Osteoblast (primary cell): ENCODE measurements at regions not wholly inside any gene's neighbourhood (a gene's known extent, or its start where the extent isn't known, plus 50 kb on each side); places are given as distances from the start of the nearest gene placed in this dataset.

Experiments
- DNase-seq: peaks from one replicate; pipeline ENCODE4 v3.0.0; 2011; ENCODE audit warnings: low spot score, mixed read lengths; ENCODE audit not compliant: insufficient read length; ENCODE audit errors: missing footprints
- H2AFZ ChIP-seq: 2 replicates; pipeline ENCODE4 v1.6.0; 2011; ENCODE audit warnings: mild to moderate bottlenecking, low read length
- H3K27ac ChIP-seq: 2 replicates; pipeline ENCODE4 v1.5.1; 2011; ENCODE audit warnings: mild to moderate bottlenecking, low read depth, low read length, moderate library complexity
- H3K27me3 ChIP-seq: 2 replicates; pipeline ENCODE4 v1.6.0; 2012; ENCODE audit warnings: mild to moderate bottlenecking, control low read depth, inconsistent platforms, low read length, moderate library complexity; ENCODE audit not compliant: insufficient read depth
- H3K36me3 ChIP-seq: 2 replicates; pipeline ENCODE4 v1.5.1; 2011; ENCODE audit warnings: mild to moderate bottlenecking, low read length, control low read depth, moderate library complexity; ENCODE audit not compliant: insufficient read depth
- H3K4me1 ChIP-seq: 2 replicates; pipeline ENCODE4 v1.5.1; 2011; ENCODE audit warnings: mild to moderate bottlenecking, low read length, control low read depth, moderate library complexity; ENCODE audit not compliant: insufficient read depth
- H3K4me2 ChIP-seq: 2 replicates; pipeline ENCODE4 v1.6.0; 2011; ENCODE audit warnings: mild to moderate bottlenecking, low read length; ENCODE audit not compliant: insufficient read depth
- H3K4me3 ChIP-seq: fragments of 200-600 bp; sonication (generic); 3 replicates; pipeline ENCODE4 v1.5.1; 2012; ENCODE audit warnings: mild to moderate bottlenecking, low read length, inconsistent platforms; ENCODE audit not compliant: insufficient read depth
- H3K79me2 ChIP-seq: 2 replicates; pipeline ENCODE4 v1.6.0; 2012; ENCODE audit warnings: mild to moderate bottlenecking, low read length, control low read depth, inconsistent platforms; ENCODE audit not compliant: insufficient read depth
- H3K9me3 ChIP-seq: 2 replicates; pipeline ENCODE4 v1.5.1; 2011; ENCODE audit warnings: low read depth, low read length, control low read depth
- H4K20me1 ChIP-seq: 2 replicates; pipeline ENCODE4 v1.6.0; 2012; ENCODE audit warnings: mild to moderate bottlenecking, low read length, control low read depth; ENCODE audit not compliant: insufficient read depth
- TF ChIP-seq, protein P1 (sequence below): IDR thresholded peaks from 2 replicates; pipeline ENCODE4 v1.5.1; 2011; ENCODE audit warnings: mild to moderate bottlenecking, low read depth, low read length, moderate library complexity; ENCODE audit errors: extremely low read depth

DNA sequence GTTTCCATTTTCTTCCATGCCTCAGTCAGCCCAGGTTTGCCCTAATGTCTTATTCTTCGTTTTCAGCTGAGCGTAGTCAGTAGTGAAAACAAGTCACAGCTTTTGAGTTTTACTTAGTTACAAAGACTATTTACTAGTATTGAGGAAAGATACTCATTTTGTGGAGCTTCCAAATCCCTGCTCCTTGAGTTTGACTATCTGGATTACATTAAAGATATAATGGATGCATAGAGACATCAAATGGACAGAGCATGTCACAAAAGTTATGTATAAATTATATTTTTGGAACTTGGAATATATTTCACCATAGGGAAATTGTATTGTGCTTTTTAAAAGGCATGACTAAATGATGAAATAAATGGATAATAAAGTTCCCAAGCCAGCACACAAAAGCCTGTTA, 54.6 kb upstream of the AKAP13 start:
- Histone ChIP-seq H3K9me3 (no peaks in the 10 kb centered on the region), H3K4me2 (no peak overlapping the region), H4K20me1 (no peaks in the 10 kb centered on the region), H3K27me3 (no peaks in the 10 kb centered on the region), H3K4me1 (peaks cover 10% of the 10 kb centered on the region), H3K79me2 (no peaks in the 10 kb centered on the region), H3K4me3 (no peak overlapping the region), H3K36me3 (no peaks in the 10 kb centered on the region), H2AFZ (no peak overlapping the region), H3K27ac (no peak overlapping the region)
- no peak for DNase-seq
- TF ChIP-seq, protein P1, sequence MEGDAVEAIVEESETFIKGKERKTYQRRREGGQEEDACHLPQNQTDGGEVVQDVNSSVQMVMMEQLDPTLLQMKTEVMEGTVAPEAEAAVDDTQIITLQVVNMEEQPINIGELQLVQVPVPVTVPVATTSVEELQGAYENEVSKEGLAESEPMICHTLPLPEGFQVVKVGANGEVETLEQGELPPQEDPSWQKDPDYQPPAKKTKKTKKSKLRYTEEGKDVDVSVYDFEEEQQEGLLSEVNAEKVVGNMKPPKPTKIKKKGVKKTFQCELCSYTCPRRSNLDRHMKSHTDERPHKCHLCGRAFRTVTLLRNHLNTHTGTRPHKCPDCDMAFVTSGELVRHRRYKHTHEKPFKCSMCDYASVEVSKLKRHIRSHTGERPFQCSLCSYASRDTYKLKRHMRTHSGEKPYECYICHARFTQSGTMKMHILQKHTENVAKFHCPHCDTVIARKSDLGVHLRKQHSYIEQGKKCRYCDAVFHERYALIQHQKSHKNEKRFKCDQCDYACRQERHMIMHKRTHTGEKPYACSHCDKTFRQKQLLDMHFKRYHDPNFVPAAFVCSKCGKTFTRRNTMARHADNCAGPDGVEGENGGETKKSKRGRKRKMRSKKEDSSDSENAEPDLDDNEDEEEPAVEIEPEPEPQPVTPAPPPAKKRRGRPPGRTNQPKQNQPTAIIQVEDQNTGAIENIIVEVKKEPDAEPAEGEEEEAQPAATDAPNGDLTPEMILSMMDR = no peak

DNA sequence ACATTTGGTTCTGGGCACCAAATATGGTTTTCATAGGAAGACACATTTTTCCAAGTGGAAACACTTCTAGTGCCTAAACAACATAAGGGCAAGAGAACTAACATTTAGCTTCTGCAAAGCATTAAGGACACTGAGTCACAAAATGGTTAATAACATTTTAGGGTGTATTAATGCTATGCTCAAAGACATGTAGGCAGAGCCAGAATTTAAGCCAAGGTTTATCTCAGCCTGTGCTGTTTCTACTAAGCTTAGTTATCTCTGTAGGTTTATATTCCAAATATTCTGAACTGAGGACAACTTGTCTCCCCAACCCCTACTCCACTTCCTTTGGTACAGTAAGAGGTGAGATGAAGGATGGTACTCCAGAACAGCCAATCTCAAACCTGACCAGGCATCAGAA, 54.1 kb upstream of the AKAP13 start:
- Histone ChIP-seq H3K4me3 (no peak overlapping the region), H3K9me3 (no peaks in the 10 kb centered on the region), H3K27ac (no peak overlapping the region), H3K36me3 (no peaks in the 10 kb centered on the region), H3K79me2 (no peaks in the 10 kb centered on the region), H3K4me2 (no peak overlapping the region), H2AFZ (no peak overlapping the region), H3K27me3 (no peaks in the 10 kb centered on the region), H4K20me1 (no peaks in the 10 kb centered on the region), H3K4me1 (peaks cover 14% of the 10 kb centered on the region)
- TF ChIP-seq, protein P1 = no peak
- DNase-seq = no peak

DNA sequence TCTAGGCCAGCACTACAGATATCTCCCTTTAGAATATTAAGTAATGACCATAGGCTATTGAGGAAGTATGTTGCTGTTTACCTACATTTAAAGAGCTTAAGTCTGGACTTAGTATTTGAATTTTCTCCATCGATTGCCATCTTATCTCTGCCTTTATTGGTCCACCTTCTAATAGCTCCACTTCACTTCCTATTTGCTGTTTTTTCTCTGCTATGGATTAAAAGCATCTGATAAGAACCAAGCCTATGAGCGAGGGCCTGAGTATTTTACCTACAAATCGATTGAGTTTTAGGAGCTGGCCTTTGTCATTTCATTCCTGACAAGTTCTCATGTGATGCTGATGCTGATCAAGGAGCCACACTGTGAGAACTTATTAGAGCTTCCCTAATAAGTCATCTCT, 52.6 kb upstream of the AKAP13 start:
- peaks cover 24% of the 10 kb centered on the region for H3K4me1 ChIP-seq
- H3K9me3 ChIP-seq = no peaks in the 10 kb centered on the region
- TF ChIP-seq, protein P1 = no peak
- H3K4me2 ChIP-seq = no peak overlapping the region
- DNase-seq = no peak
- H3K79me2 ChIP-seq = no peaks in the 10 kb centered on the region
- H4K20me1 ChIP-seq = no peaks in the 10 kb centered on the region
- no peak overlapping the region for H3K27ac ChIP-seq
- no peaks in the 10 kb centered on the region for H3K27me3 ChIP-seq
- no peak overlapping the region for H2AFZ ChIP-seq
- no peak overlapping the region for H3K4me3 ChIP-seq
- H3K36me3 ChIP-seq = no peaks in the 10 kb centered on the region

DNA sequence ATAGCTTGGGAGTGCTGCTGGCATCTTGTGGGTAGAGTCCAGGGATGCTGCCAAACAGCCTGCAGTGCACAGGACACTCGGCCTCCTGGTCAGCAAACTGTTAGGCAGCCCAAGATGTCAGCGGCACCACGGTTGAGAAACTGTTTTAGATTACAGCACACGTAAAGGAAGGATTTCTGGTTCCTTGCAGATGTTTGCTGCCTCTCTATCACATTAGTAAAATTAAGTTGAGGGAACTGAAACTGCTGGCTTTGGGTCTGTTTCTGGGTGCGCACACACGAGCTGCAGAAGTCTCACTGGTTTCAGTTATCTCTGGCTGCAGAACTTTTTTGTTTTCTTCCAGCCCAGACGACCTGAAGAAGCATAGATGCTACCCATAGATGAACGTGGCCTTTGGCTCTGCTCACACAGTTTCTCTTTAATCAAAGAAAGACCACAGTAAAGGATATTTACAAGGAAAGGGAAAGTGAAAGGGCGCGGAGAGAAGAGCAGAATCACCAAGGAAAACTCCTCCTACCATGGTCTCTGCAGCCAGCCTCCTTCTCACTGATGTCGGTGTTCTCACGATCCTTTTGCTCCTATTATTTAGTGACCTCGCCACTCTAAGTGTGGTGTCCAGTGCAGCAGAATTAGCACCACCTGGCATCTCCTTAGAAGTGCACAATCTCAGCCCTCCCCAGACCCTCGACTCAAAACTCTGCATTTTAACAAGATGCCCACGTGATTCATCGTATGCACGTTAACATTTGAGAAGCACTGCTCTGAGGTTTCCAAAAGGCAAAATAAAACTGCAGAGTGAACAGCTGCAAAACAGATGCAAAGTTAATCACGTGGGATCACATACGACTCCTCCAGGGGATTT, 50.6 kb upstream of the AKAP13 start:
- Histone ChIP-seq H4K20me1 (no peaks in the 10 kb centered on the region), H3K4me3 (peak overlapping the region; percentile 80), H3K36me3 (no peaks in the 10 kb centered on the region), H3K27ac (peak overlapping the region; percentile 73), H3K4me1 (peaks cover 34% of the 10 kb centered on the region), H2AFZ (peak overlapping the region; percentile 98), H3K27me3 (no peaks in the 10 kb centered on the region), H3K79me2 (no peaks in the 10 kb centered on the region), H3K9me3 (no peaks in the 10 kb centered on the region), H3K4me2 (peak overlapping the region; percentile 95)
- DNase-seq = peak; percentile 63
- TF ChIP-seq, protein P1 = no peak
